Caco-2 (cell line): ENCODE measurements at regions not wholly inside any gene's neighbourhood (a gene's known extent, or its start where the extent isn't known, plus 50 kb on each side); places are given as distances from the start of the nearest gene placed in this dataset.

Experiments used
- BruUV-seq: library from RNA; stranded (reverse); fragments of 400-500 nt; replicated peaks from 2 replicates; lab custom pipeline; 2021; lab: Mats Ljungman, UMichigan
- CTCF ChIA-PET: fragments of 300-600 bp; sonication (Branson Sonifier 250); formaldehyde crosslinking; loops from one replicate; lab custom pipeline; 2022; ENCODE audit warnings: antibody characterized with exemption; lab: Charles Lee
- POLR2A ChIA-PET: fragments of 300-600 bp; sonication (Branson Sonifier 250); formaldehyde crosslinking; loops from one replicate; lab custom pipeline; 2022; ENCODE audit warnings: antibody characterized with exemption; lab: Charles Lee
- DNase-seq, 2 experiments: peaks; one replicate each; pipeline versions ENCODE4 v3.0.0 to v3.0.0-alpha.2; 2020 to 2022
- H3K27me3 ChIP-seq: replicated peaks from 2 replicates; pipeline ENCODE4 v1.6.0; 2011; ENCODE audit warnings: low read length; ENCODE audit not compliant: control insufficient read depth, insufficient read depth
- H3K36me3 ChIP-seq: 2 replicates; pipeline ENCODE4 v1.5.1; 2011; ENCODE audit warnings: low read length; ENCODE audit not compliant: control insufficient read depth, insufficient read depth
- H3K4me1 ChIP-seq: fragments of 250-450 bp; sonication (Bioruptor Pico); 2 replicates; pipeline ENCODE4 v1.5.1; 2020; ENCODE audit warnings: mild to moderate bottlenecking
- H3K4me3 ChIP-seq: 2 replicates; pipeline ENCODE4 v1.5.1; 2011; ENCODE audit warnings: low read depth, mild to moderate bottlenecking, control low read depth, low read length
- H3K9me3 ChIP-seq: fragments of 250-450 bp; sonication (Bioruptor Pico); 2 replicates; pipeline ENCODE4 v1.5.1; 2020; ENCODE audit warnings: mild to moderate bottlenecking, moderate library complexity
- H3K27ac Mint-ChIP-seq: one replicate; pipeline ENCODE4 v1.8.0; 2022; ENCODE audit warnings: mixed read lengths; ENCODE audit not compliant: unreplicated experiment
- H3K27me3 Mint-ChIP-seq: one replicate; pipeline ENCODE4 v1.8.0; 2022; ENCODE audit warnings: mixed read lengths; ENCODE audit not compliant: insufficient read depth, unreplicated experiment
- H3K36me3 Mint-ChIP-seq: one replicate; pipeline ENCODE4 v1.8.0; 2022; ENCODE audit warnings: mild to moderate bottlenecking, mixed read lengths; ENCODE audit not compliant: insufficient read depth, unreplicated experiment
- H3K4me1 Mint-ChIP-seq: one replicate; pipeline ENCODE4 v1.8.0; 2022; ENCODE audit warnings: low read depth, mixed read lengths; ENCODE audit not compliant: unreplicated experiment
- H3K4me3 Mint-ChIP-seq: one replicate; pipeline ENCODE4 v1.8.0; 2022; ENCODE audit warnings: mild to moderate bottlenecking, moderate library complexity, mixed read lengths; ENCODE audit not compliant: unreplicated experiment
- H3K9me3 Mint-ChIP-seq: one replicate; pipeline ENCODE4 v1.8.0; 2022; ENCODE audit warnings: mixed read lengths; ENCODE audit not compliant: unreplicated experiment
- CTCF ChIP-seq, 2 experiments: fragments of 200-600 bp in 1 of 2; IDR thresholded peaks; 1 replicate in 1 of 2; 2 replicates in 1 of 2; pipeline versions ENCODE4 v1.5.1 to v1.8.0; 2011 to 2022; ENCODE audit warnings: antibody characterized with exemption in 1 of 2, control low read depth in 1 of 2, inconsistent platforms in 1 of 2, low read depth in 1 of 2, low read length in 1 of 2, mild to moderate bottlenecking in 1 of 2, moderate library complexity in 1 of 2; ENCODE audit not compliant: insufficient read depth in 1 of 2, severe bottlenecking in 1 of 2, unreplicated experiment in 1 of 2
- intact Hi-C: fragments of 100-400 bp; cut with micrococcal nuclease; formaldehyde crosslinking; loops from one replicate; pipeline ENCODE4 v1.10.0; 2022; ENCODE audit not compliant: unreplicated experiment

GRCh38 chr4:133394971-133395627 lies 246.0 kb downstream of the PCDH10 start:
- TF ChIP-seq CTCF (IDR thresholded peaks at IDR 0.05; ENCODE audit: insufficient read depth in 1 of 2, low read depth in 1 of 2, low read length in 1 of 2, severe bottlenecking in 1 of 2, unreplicated experiment in 1 of 2) = no peak
- no peaks in the 10 kb centered on the region for H3K36me3 ChIP-seq
- H3K4me3 ChIP-seq = no peak overlapping the region
- Mint-ChIP-seq H3K27me3 (no peaks in the 10 kb centered on the region), H3K36me3 (no peaks in the 10 kb centered on the region), H3K27ac (no peak overlapping the region), H3K4me3 (no peak overlapping the region), H3K9me3 (no peaks in the 10 kb centered on the region), H3K4me1 (no peaks in the 10 kb centered on the region)
- POLR2A ChIA-PET = no interaction called here
- H3K4me1 ChIP-seq = no peaks in the 10 kb centered on the region
- CTCF ChIA-PET = no interaction called here
- DNase-seq = no peak
- intact Hi-C loops = no loop called here
- BruUV-seq = no TSS peak
- H3K9me3 ChIP-seq = no peaks in the 10 kb centered on the region
- H3K27me3 ChIP-seq = no peaks in the 10 kb centered on the region

- POLR2A ChIA-PET = no interaction called here
- no peaks in the 10 kb centered on the region for H3K36me3 Mint-ChIP-seq
- DNase-seq = no peak
Observed at GRCh38 chr4:133390198-133390855, 241.2 kb downstream of the PCDH10 start.

GRCh38 chr4:133389029-133389428 lies 239.9 kb downstream of the PCDH10 start:
- TF ChIP-seq CTCF (IDR thresholded peaks at IDR 0.05; ENCODE audit: insufficient read depth in 1 of 2, low read depth in 1 of 2, low read length in 1 of 2, severe bottlenecking in 1 of 2, unreplicated experiment in 1 of 2) = no peak
- Mint-ChIP-seq H3K4me1 (no peaks in the 10 kb centered on the region), H3K4me3 (no peak overlapping the region), H3K9me3 (no peaks in the 10 kb centered on the region), H3K27me3 (no peaks in the 10 kb centered on the region), H3K36me3 (no peaks in the 10 kb centered on the region), H3K27ac (no peak overlapping the region)
- DNase-seq = no peak
- H3K36me3 ChIP-seq = no peaks in the 10 kb centered on the region
- BruUV-seq = no TSS peak
- no peaks in the 10 kb centered on the region for H3K4me1 ChIP-seq
- H3K4me3 ChIP-seq = no peak overlapping the region
- POLR2A ChIA-PET = no interaction called here
- no peaks in the 10 kb centered on the region for H3K27me3 ChIP-seq
- intact Hi-C loops = no loop called here
- no peaks in the 10 kb centered on the region for H3K9me3 ChIP-seq
- CTCF ChIA-PET = no interaction called here

More at GRCh38 chr4:133390198-133390855, 241.2 kb downstream of the PCDH10 start:
- H3K27me3 ChIP-seq = no peaks in the 10 kb centered on the region
- H3K4me3 ChIP-seq = no peak overlapping the region
- no peak overlapping the region for H3K27ac Mint-ChIP-seq
- no peaks in the 10 kb centered on the region for H3K4me1 Mint-ChIP-seq
- no peak for TF ChIP-seq CTCF (IDR thresholded peaks at IDR 0.05; ENCODE audit: insufficient read depth in 1 of 2, low read depth in 1 of 2, low read length in 1 of 2, severe bottlenecking in 1 of 2, unreplicated experiment in 1 of 2)
- H3K4me3 Mint-ChIP-seq = no peak overlapping the region
- no peaks in the 10 kb centered on the region for H3K27me3 Mint-ChIP-seq
- no peaks in the 10 kb centered on the region for H3K9me3 ChIP-seq
- intact Hi-C loops = no loop called here
- no peaks in the 10 kb centered on the region for H3K9me3 Mint-ChIP-seq
- BruUV-seq = no TSS peak
- CTCF ChIA-PET = no interaction called here
- no peaks in the 10 kb centered on the region for H3K36me3 ChIP-seq
- H3K4me1 ChIP-seq = no peaks in the 10 kb centered on the region
